ENCODE measurements at regions not wholly inside any gene's neighbourhood (a gene's known extent, or its start where the extent isn't known, plus 50 kb on each side); places are given as distances from the start of the nearest gene placed in this dataset.

DNA sequence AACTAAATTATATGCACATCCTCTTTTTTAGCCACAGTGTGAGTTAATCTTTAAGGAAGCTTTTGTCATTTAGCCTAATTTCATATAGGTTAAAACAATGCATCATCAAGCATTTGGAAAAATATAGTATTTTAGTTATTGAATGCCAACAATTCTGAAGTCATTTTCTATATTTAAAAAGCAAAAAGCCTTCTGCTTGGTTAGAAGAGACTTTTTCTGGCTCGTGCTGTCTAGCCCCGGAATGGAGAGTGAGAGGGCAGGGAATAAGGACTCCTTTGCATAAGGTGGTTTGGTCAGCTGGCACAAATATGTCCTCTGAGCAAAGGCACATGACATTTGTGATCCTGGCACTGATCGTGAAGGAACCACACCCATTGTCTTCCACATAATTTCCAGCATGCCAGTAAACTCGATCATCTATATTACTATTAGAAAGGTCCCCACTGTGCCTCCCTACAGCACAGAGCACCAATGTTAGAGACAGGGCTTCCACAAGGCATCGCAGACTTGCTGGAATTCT lies 393.7 kb upstream of the INTU start:
- TF ChIP-seq, protein P1, sequence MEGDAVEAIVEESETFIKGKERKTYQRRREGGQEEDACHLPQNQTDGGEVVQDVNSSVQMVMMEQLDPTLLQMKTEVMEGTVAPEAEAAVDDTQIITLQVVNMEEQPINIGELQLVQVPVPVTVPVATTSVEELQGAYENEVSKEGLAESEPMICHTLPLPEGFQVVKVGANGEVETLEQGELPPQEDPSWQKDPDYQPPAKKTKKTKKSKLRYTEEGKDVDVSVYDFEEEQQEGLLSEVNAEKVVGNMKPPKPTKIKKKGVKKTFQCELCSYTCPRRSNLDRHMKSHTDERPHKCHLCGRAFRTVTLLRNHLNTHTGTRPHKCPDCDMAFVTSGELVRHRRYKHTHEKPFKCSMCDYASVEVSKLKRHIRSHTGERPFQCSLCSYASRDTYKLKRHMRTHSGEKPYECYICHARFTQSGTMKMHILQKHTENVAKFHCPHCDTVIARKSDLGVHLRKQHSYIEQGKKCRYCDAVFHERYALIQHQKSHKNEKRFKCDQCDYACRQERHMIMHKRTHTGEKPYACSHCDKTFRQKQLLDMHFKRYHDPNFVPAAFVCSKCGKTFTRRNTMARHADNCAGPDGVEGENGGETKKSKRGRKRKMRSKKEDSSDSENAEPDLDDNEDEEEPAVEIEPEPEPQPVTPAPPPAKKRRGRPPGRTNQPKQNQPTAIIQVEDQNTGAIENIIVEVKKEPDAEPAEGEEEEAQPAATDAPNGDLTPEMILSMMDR (IDR thresholded peaks at IDR 0.05; ENCODE audit: borderline replicate concordance, extremely low read depth, insufficient read depth): no peak
- H3K27ac ChIP-seq (ENCODE audit: low read depth in 2 of 2, low read length in 2 of 2): no peak overlapping the region
- no peaks in the 10 kb centered on the region for H3K27me3 ChIP-seq (ENCODE audit: control insufficient read depth, insufficient read depth, low read length)
- no peaks in the 10 kb centered on the region for H3K36me3 ChIP-seq (ENCODE audit: control insufficient read depth in 2 of 3, insufficient read depth in 3 of 3, low read length in 3 of 3)
- FAIRE-seq (no peak), DNase-seq (no peak)
- no peaks in the 10 kb centered on the region for H3K9me3 ChIP-seq (ENCODE audit: control insufficient read depth in 2 of 3, insufficient read depth in 1 of 3, low read length in 3 of 3)
- intact Hi-C loops (cut with DNase I): no loop called here
- no peaks in the 10 kb centered on the region for H3K4me1 ChIP-seq (ENCODE audit: control insufficient read depth in 2 of 3, insufficient read depth in 2 of 3, low read depth in 1 of 3, low read length in 3 of 3)
- H3K9ac ChIP-seq (ENCODE audit: low read length in 3 of 3): no peak overlapping the region
- H3K4me3 ChIP-seq (ENCODE audit: low read length in 3 of 3): no peak overlapping the region

DNA sequence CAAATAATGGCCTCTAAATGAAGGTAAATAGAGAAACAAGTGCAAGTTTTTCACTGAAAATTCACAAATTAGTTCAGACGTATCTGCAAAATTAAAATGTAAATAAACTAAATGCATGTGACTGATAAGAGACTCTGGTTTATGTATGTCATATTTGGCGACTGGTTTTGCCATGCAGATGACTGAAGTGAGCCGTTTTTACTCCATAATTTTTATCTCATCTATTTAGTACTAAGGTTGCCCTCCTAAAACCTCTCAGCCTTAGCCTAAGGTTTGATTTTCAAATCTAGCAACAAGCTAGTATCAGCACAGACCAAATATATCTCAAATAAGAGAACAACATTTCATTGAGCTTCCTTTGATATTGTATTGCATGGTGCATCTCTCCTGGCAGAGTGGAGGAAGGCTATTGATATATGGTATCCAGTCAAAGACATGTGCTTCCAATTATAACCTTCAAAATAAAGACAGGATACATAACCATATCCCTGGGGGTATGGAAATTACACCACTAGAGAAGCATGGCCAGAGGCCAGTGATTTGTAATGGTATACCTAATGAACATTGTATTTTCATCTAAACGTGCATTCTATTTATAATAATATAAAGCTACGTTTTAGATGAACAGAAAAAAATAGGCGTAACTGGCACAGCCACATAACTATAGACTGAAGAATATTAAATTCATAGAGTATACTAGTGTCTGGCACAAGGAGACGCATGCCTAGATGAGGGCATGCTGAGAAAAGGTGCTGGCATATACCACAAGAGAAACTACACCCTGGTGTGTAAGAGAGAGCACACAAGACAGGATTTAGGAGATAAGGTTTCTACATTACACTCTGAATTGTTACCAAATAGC lies 392.6 kb upstream of the INTU start:
- no peak for DNase-seq
- Histone ChIP-seq H3K9ac (ENCODE audit: low read length in 3 of 3) (no peak overlapping the region), H3K4me3 (ENCODE audit: low read length in 3 of 3) (no peak overlapping the region), H3K9me3 (ENCODE audit: control insufficient read depth in 2 of 3, insufficient read depth in 1 of 3, low read length in 3 of 3) (no peaks in the 10 kb centered on the region), H3K4me1 (ENCODE audit: control insufficient read depth in 2 of 3, insufficient read depth in 2 of 3, low read depth in 1 of 3, low read length in 3 of 3) (no peaks in the 10 kb centered on the region), H3K27me3 (ENCODE audit: control insufficient read depth, insufficient read depth, low read length) (no peaks in the 10 kb centered on the region), H3K27ac (ENCODE audit: low read depth in 2 of 2, low read length in 2 of 2) (no peak overlapping the region), H3K36me3 (ENCODE audit: control insufficient read depth in 2 of 3, insufficient read depth in 3 of 3, low read length in 3 of 3) (no peaks in the 10 kb centered on the region)
- no peak for FAIRE-seq
- TF ChIP-seq, protein P1 (IDR thresholded peaks at IDR 0.05; ENCODE audit: borderline replicate concordance, extremely low read depth, insufficient read depth): no peak
- intact Hi-C loops (cut with DNase I): no loop called here

DNA sequence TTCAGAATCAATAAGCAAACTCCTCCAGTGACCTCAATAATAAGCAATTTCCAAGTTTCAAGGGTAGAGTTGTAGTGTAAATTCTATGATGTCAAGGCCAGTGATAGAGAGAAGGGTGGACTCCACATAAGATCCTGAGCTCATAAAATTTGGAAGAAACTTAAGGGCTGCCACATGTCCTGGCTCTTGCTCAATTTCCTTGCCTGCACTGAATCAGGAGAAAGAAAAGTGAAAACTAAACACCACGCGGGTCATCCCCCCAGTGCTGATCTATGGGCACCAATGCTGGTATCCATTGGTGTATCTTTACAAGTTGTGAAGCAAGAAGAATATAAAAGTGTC lies 392.0 kb upstream of the INTU start:
- no peak for FAIRE-seq
- no peaks in the 10 kb centered on the region for H3K9me3 ChIP-seq (ENCODE audit: control insufficient read depth in 2 of 3, insufficient read depth in 1 of 3, low read length in 3 of 3)
- intact Hi-C loops (cut with DNase I): no loop called here

More for the DNA sequence above, 392.0 kb upstream of the INTU start:
- H3K4me1 ChIP-seq (ENCODE audit: control insufficient read depth in 2 of 3, insufficient read depth in 2 of 3, low read depth in 1 of 3, low read length in 3 of 3): no peaks in the 10 kb centered on the region
- H3K27me3 ChIP-seq (ENCODE audit: control insufficient read depth, insufficient read depth, low read length): no peaks in the 10 kb centered on the region
- H3K4me3 ChIP-seq (ENCODE audit: low read length in 3 of 3): no peak overlapping the region
- no peak for DNase-seq
- TF ChIP-seq, protein P1 (IDR thresholded peaks at IDR 0.05; ENCODE audit: borderline replicate concordance, extremely low read depth, insufficient read depth): no peak
- no peaks in the 10 kb centered on the region for H3K36me3 ChIP-seq (ENCODE audit: control insufficient read depth in 2 of 3, insufficient read depth in 3 of 3, low read length in 3 of 3)
- H3K27ac ChIP-seq (ENCODE audit: low read depth in 2 of 2, low read length in 2 of 2): no peak overlapping the region
- H3K9ac ChIP-seq (ENCODE audit: low read length in 3 of 3): no peak overlapping the region

All from kidney (tissue), 13 donors.